GM12878 (cell line): ENCODE measurements at regions not wholly inside any gene's neighbourhood (a gene's known extent, or its start where the extent isn't known, plus 50 kb on each side); places are given as distances from the start of the nearest gene placed in this dataset.

Source experiments
- ATAC-seq: fragments of 200-7000 bp; cut with Tn5 transposase; 3 replicates; pipeline ENCODE4 v1.9.1; 2020; ENCODE audit warnings: mild to moderate bottlenecking, moderate library complexity
- BruUV-seq: library from RNA; stranded (reverse); fragments of 400-500 nt; replicated peaks from 2 replicates; lab custom pipeline; 2021; lab: Mats Ljungman, UMichigan
- CTCF ChIA-PET: fragments of 300-600 bp; sonication (Branson Sonifier 250); formaldehyde crosslinking; extraction: SDS; loops from one replicate; lab custom pipeline; 2021; ENCODE audit warnings: inconsistent platforms; lab: Yijun Ruan, JAX
- POLR2A ChIA-PET: fragments of 350-600 bp; formaldehyde crosslinking; extraction: SDS; loops from one replicate; lab custom pipeline; 2021; ENCODE audit warnings: inconsistent platforms; lab: Charles Lee
- RAD21 ChIA-PET: fragments of 300-600 bp; sonication (Branson Sonifier 250); formaldehyde crosslinking; loops from one replicate; lab custom pipeline; 2023; ENCODE audit warnings: antibody characterized with exemption; ENCODE audit not compliant: unreplicated experiment; lab: Charles Lee
- SMC1A ChIA-PET: fragments of 300-600 bp; sonication (Branson Sonifier 250); formaldehyde crosslinking; loops from one replicate; lab custom pipeline; 2023; ENCODE audit not compliant: unreplicated experiment, uncharacterized antibody; lab: Charles Lee
- DNase-seq: peaks from one replicate; pipeline ENCODE4 v3.0.0-alpha.2; 2011; ENCODE audit warnings: low read depth, low spot score
- FAIRE-seq: peaks from 3 replicates; lab custom pipeline; 2011; peaks lifted over from hg19 to GRCh38; lab: Jason Lieb, UNC
- H2AFZ ChIP-seq: 2 replicates; pipeline ENCODE4 v1.6.0; 2011; ENCODE audit warnings: low read depth, low read length, control low read depth; ENCODE audit not compliant: control insufficient read depth
- H3K27ac ChIP-seq: 2 replicates; pipeline ENCODE4 v1.5.1; 2011; ENCODE audit warnings: control low read depth; ENCODE audit not compliant: control insufficient read depth, insufficient read depth
- H3K27me3 ChIP-seq, 2 experiments: replicated peaks in 1 of 2; 2 replicates each; pipeline versions ENCODE4 v1.6.0 to v1.6.1; 2011; ENCODE audit warnings: low read length in 1 of 2; ENCODE audit not compliant: control insufficient read depth in 2 of 2, insufficient read depth in 2 of 2
- H3K36me3 ChIP-seq, 2 experiments: 2 replicates each; pipeline ENCODE4 v1.5.1; 2011; ENCODE audit warnings: low read length in 1 of 2; ENCODE audit not compliant: control insufficient read depth in 2 of 2, insufficient read depth in 2 of 2
- H3K4me1 ChIP-seq: 2 replicates; pipeline ENCODE4 v1.6.1; 2011; ENCODE audit warnings: mild to moderate bottlenecking, low read length, moderate library complexity, mixed read lengths; ENCODE audit not compliant: control insufficient read depth, insufficient read depth
- H3K4me2 ChIP-seq: 2 replicates; pipeline ENCODE4 v1.6.0; 2011; ENCODE audit warnings: control low read depth; ENCODE audit not compliant: control insufficient read depth, insufficient read depth
- H3K4me3 ChIP-seq: fragments of 200-600 bp; sonication (generic); 2 replicates; pipeline ENCODE4 v1.5.1; 2016
- H3K79me2 ChIP-seq: 2 replicates; pipeline ENCODE4 v1.6.0; 2011; ENCODE audit warnings: low read length; ENCODE audit not compliant: control insufficient read depth, insufficient read depth
- H3K9ac ChIP-seq: 2 replicates; pipeline ENCODE4 v1.8.0; 2011; ENCODE audit warnings: low read length, control low read depth, mixed read lengths; ENCODE audit not compliant: control insufficient read depth, insufficient read depth
- H3K9me3 ChIP-seq: replicated peaks from 3 replicates; pipeline ENCODE4 v1.5.1; 2011; ENCODE audit warnings: mild to moderate bottlenecking, low read length; ENCODE audit not compliant: control insufficient read depth, insufficient read depth
- H4K20me1 ChIP-seq: 2 replicates; pipeline ENCODE4 v1.6.0; 2011; ENCODE audit not compliant: control insufficient read depth, insufficient read depth
- BCL11A ChIP-seq: IDR thresholded peaks from 2 replicates; pipeline ENCODE4 v1.6.1; 2011; ENCODE audit warnings: low read depth, low read length
- BCL3 ChIP-seq: IDR thresholded peaks from 2 replicates; pipeline ENCODE4 v1.6.1; 2011; ENCODE audit warnings: borderline replicate concordance, low read depth, mild to moderate bottlenecking, moderate library complexity, low read length; ENCODE audit not compliant: insufficient read depth, poor library complexity, severe bottlenecking
- CBX5 ChIP-seq: sonication (generic); IDR thresholded peaks from 2 replicates; pipeline ENCODE4 v1.6.1; 2016; ENCODE audit warnings: low read depth, moderate library complexity, mild to moderate bottlenecking, inconsistent platforms
- CEBPB ChIP-seq, 2 experiments: fragments of 150-350 bp in 1 of 2; IDR thresholded peaks; 2 replicates each; pipeline ENCODE4 v1.6.1; 2012 to 2014; ENCODE audit warnings: low read depth in 2 of 2, low read length in 2 of 2, borderline replicate concordance in 1 of 2, inconsistent platforms in 1 of 2
- CHD2 ChIP-seq: IDR thresholded peaks from 2 replicates; pipeline ENCODE4 v1.6.1; 2011; ENCODE audit warnings: low read depth, low read length, improper control_type of control experiment, borderline replicate concordance
- CREB1 ChIP-seq: IDR thresholded peaks from 2 replicates; pipeline ENCODE4 v1.6.1; 2012; ENCODE audit warnings: low read depth, mild to moderate bottlenecking, inconsistent platforms
- ESRRA ChIP-seq: IDR thresholded peaks from 2 replicates; pipeline ENCODE4 v1.6.1; 2012; ENCODE audit warnings: mild to moderate bottlenecking, low read length, improper control_type of control experiment
- FOS ChIP-seq: IDR thresholded peaks from 3 replicates; pipeline ENCODE4 v1.6.1; 2011; ENCODE audit warnings: borderline replicate concordance; ENCODE audit not compliant: insufficient read length; ENCODE audit errors: extremely low read depth
- HCFC1 ChIP-seq: fragments of 150-350 bp; IDR thresholded peaks from 2 replicates; pipeline ENCODE4 v1.6.1; 2014; ENCODE audit warnings: low read length
- HDAC6 ChIP-seq: fragments of 200-600 bp; sonication (generic); IDR thresholded peaks from one replicate; pipeline ENCODE4 v1.8.0; 2017; ENCODE audit warnings: antibody characterized with exemption; ENCODE audit not compliant: unreplicated experiment
- KAT2A ChIP-seq: conservative IDR thresholded peaks from 2 replicates; pipeline ENCODE4 v1.6.1; 2011; ENCODE audit warnings: low read depth, low read length; ENCODE audit not compliant: control insufficient read depth
- LARP7 ChIP-seq: fragments of 450-650 bp; IDR thresholded peaks from 2 replicates; pipeline ENCODE4 v1.6.1; 2017; ENCODE audit warnings: mild to moderate bottlenecking
- MYB ChIP-seq: fragments of 150-350 bp; IDR thresholded peaks from 2 replicates; pipeline ENCODE4 v1.6.1; 2014; ENCODE audit warnings: mild to moderate bottlenecking, low read depth, low read length, borderline replicate concordance
- POLR2AphosphoS5 ChIP-seq: IDR thresholded peaks from 2 replicates; pipeline ENCODE4 v1.6.1; 2011; ENCODE audit warnings: mild to moderate bottlenecking, low read length, inconsistent platforms
- RB1 ChIP-seq: fragments of 450-650 bp; formaldehyde crosslinking; IDR thresholded peaks from 2 replicates; pipeline ENCODE4 v1.6.1; 2017; ENCODE audit warnings: mild to moderate bottlenecking, borderline replicate concordance
- SP1 ChIP-seq: IDR thresholded peaks from one replicate; pipeline ENCODE4 v1.6.1; 2011; ENCODE audit warnings: low read depth, low read length
- TARDBP ChIP-seq: IDR thresholded peaks from 2 replicates; pipeline ENCODE4 v1.6.1; 2016; ENCODE audit warnings: borderline replicate concordance
- ZBTB33 ChIP-seq: fragments of 450-650 bp; IDR thresholded peaks from 2 replicates; pipeline ENCODE4 v1.6.1; 2017; ENCODE audit warnings: mild to moderate bottlenecking
- ZNF217 ChIP-seq: fragments of 450-650 bp; IDR thresholded peaks from 2 replicates; pipeline ENCODE4 v1.6.1; 2017; ENCODE audit warnings: antibody characterized with exemption, mild to moderate bottlenecking
- WGBS: methylation state at CpG from one replicate; pipeline ENCODE4 v1.1.6; 2016; ENCODE audit warnings: low lambda C conversion rate; ENCODE audit not compliant: insufficient replicate concordance, insufficient coverage; ENCODE audit errors: missing lambda C conversion rate; 5-methylcytosine and 5-hydroxymethylcytosine counted together
- in situ Hi-C: fragments of 300-500 bp; cut with MboI; formaldehyde crosslinking; loops from 9 replicates; pipeline ENCODE4 v1.14.3; 2018; ENCODE audit warnings: mixed read lengths
- intact Hi-C: fragments of 100-400 bp; cut with micrococcal nuclease; formaldehyde crosslinking; loops from one replicate; pipeline ENCODE4 v1.14.2; 2022; ENCODE audit not compliant: unreplicated experiment
- TF ChIP-seq, protein P1 (sequence below): fragments of 450-650 bp; IDR thresholded peaks from 2 replicates; pipeline ENCODE4 v1.6.1; 2017; ENCODE audit warnings: low read depth, mild to moderate bottlenecking, moderate library complexity

DNA sequence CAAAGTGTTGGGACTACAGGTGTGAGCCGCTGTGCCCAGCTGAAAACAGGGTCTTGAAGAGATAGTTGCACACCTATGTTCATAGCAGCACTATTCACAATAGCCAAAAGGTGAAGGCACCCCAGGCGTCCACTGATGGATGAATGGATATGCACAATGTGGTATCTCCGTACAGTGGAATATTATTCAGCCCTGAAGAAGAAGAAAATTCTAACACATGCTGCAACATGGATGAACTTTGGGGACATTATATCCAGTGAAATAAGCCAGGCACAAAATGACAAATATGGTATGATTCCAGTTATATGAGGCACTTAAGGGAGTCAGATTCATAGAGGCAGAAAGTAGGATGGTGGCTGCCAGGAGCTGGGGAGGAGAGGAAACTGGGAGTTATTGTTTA, 137.6 kb upstream of the WNT4 start:
- H3K36me3 ChIP-seq = no peaks in the 10 kb centered on the region
- H3K27me3 ChIP-seq = no peaks in the 10 kb centered on the region; a peak in 3 of 4 replicates
- no TSS peak for BruUV-seq
- 67% methylated on average over 3 of the region's 3 CpGs for WGBS
- ChIA-PET POLR2A (no interaction called here), SMC1A (interaction anchor here (0.7 kb wide), 1 partner anchor 130 kb away, joined by 3 read pairs; no protein-coding TSS in a partner anchor), CTCF (interaction anchor here (0.9 kb wide), 1 partner anchor 136 kb away, joined by 3 read pairs; no protein-coding TSS in a partner anchor), RAD21 (interaction anchor here (0.7 kb wide), 1 partner anchor 169 kb away, joined by 3 read pairs; no protein-coding TSS in a partner anchor)
- no peaks in the 10 kb centered on the region; the same call in 2 of the 3 replicates for H3K9me3 ChIP-seq
- no peak overlapping the region for H3K4me2 ChIP-seq
- no peak for TF ChIP-seq CBX5
- TF ChIP-seq RB1 = no peak
- no peak for TF ChIP-seq SP1
- TF ChIP-seq LARP7 = no peak
- no peak for TF ChIP-seq KAT2A
- TF ChIP-seq ZBTB33 = no peak
- TF ChIP-seq, protein P1, sequence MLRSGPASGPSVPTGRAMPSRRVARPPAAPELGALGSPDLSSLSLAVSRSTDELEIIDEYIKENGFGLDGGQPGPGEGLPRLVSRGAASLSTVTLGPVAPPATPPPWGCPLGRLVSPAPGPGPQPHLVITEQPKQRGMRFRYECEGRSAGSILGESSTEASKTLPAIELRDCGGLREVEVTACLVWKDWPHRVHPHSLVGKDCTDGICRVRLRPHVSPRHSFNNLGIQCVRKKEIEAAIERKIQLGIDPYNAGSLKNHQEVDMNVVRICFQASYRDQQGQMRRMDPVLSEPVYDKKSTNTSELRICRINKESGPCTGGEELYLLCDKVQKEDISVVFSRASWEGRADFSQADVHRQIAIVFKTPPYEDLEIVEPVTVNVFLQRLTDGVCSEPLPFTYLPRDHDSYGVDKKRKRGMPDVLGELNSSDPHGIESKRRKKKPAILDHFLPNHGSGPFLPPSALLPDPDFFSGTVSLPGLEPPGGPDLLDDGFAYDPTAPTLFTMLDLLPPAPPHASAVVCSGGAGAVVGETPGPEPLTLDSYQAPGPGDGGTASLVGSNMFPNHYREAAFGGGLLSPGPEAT = no peak
- TF ChIP-seq CREB1 = no peak
- no peak for TF ChIP-seq HDAC6
- TF ChIP-seq MYB = no peak
- TF ChIP-seq ESRRA = no peak
- TF ChIP-seq TARDBP = no peak
- no peak for TF ChIP-seq CEBPB (IDR thresholded peaks at IDR 0.05; ENCODE audit: borderline replicate concordance in 1 of 2, low read depth in 2 of 2, low read length in 2 of 2)
- TF ChIP-seq ZNF217 = no peak
- no peak for TF ChIP-seq BCL11A
- no peak for TF ChIP-seq BCL3
- TF ChIP-seq FOS = no peak
- no peak for TF ChIP-seq POLR2AphosphoS5
- TF ChIP-seq HCFC1 = no peak
- TF ChIP-seq CHD2 = no peak
- H4K20me1 ChIP-seq = no peaks in the 10 kb centered on the region; the same call in 1 of the 2 replicates
- intact Hi-C loops = no loop called here
- no peak for DNase-seq
- FAIRE-seq = no peak
- in situ Hi-C loops = no loop called here
- no peak overlapping the region for H2AFZ ChIP-seq
- no peak for ATAC-seq
- H3K27ac ChIP-seq = no peak overlapping the region
- H3K79me2 ChIP-seq = no peaks in the 10 kb centered on the region
- no peak overlapping the region for H3K4me3 ChIP-seq
- no peaks in the 10 kb centered on the region for H3K4me1 ChIP-seq
- no peak overlapping the region for H3K9ac ChIP-seq
